ENCODE measurements at regions not wholly inside any gene's neighbourhood (a gene's known extent, or its start where the extent isn't known, plus 50 kb on each side); places are given as distances from the start of the nearest gene placed in this dataset.

GRCh38 chr14:62053188-62053587 lies 291.0 kb downstream of the SNAPC1 start:
- Histone ChIP-seq H3K9me2 (replicated peaks; ENCODE audit: insufficient read depth, low read length) (no peaks in the 10 kb centered on the region), H3K9me3 (ENCODE audit: insufficient read depth, low read length) (no peaks in the 10 kb centered on the region), H3K4me2 (ENCODE audit: low read depth, low read length, poor library complexity, severe bottlenecking) (no peak overlapping the region), H3K79me2 (ENCODE audit: insufficient read depth, low read length) (no peaks in the 10 kb centered on the region), H3F3A (ENCODE audit: insufficient read depth) (no peaks in the 10 kb centered on the region), H3K27ac (ENCODE audit: low read depth, low read length) (no peak overlapping the region), H3K36me3 (ENCODE audit: low read length) (no peaks in the 10 kb centered on the region), H2AFZ (ENCODE audit: low read depth, low read length, severe bottlenecking) (no peak overlapping the region), H3K9ac (ENCODE audit: low read length) (no peak overlapping the region), H3K4me3 (ENCODE audit: insufficient read depth, low read length, poor library complexity, severe bottlenecking) (no peak overlapping the region), H4K20me1 (ENCODE audit: low read depth, low read length) (no peaks in the 10 kb centered on the region), H3K27me3 (ENCODE audit: low read length) (no peaks in the 10 kb centered on the region)
- no peak for TF ChIP-seq EZH2phosphoT487 (conservative IDR thresholded peaks at IDR 0.05; ENCODE audit: low read length)
- no peak for TF ChIP-seq CTCF (IDR thresholded peaks at IDR 0.05; ENCODE audit: insufficient read depth, low read length, poor library complexity, severe bottlenecking)

- Histone ChIP-seq H3K79me2 (ENCODE audit: insufficient read depth, low read length) (no peaks in the 10 kb centered on the region), H3K27me3 (ENCODE audit: low read length) (no peaks in the 10 kb centered on the region)
These were observed 294.6 kb downstream of the SNAPC1 start for GRCh38 chr14:62056789-62057188.

GRCh38 chr14:62062645-62063044 lies 300.4 kb downstream of the SNAPC1 start:
- Histone ChIP-seq H4K20me1 (ENCODE audit: low read depth, low read length) (no peaks in the 10 kb centered on the region), H3K4me2 (ENCODE audit: low read depth, low read length, poor library complexity, severe bottlenecking) (peak overlapping the region; percentile 16), H3K4me3 (ENCODE audit: insufficient read depth, low read length, poor library complexity, severe bottlenecking) (no peak overlapping the region), H3K9me2 (replicated peaks; ENCODE audit: insufficient read depth, low read length) (no peaks in the 10 kb centered on the region), H3K27ac (ENCODE audit: low read depth, low read length) (no peak overlapping the region), H3F3A (ENCODE audit: insufficient read depth) (no peaks in the 10 kb centered on the region), H3K9me3 (ENCODE audit: insufficient read depth, low read length) (no peaks in the 10 kb centered on the region), H3K9ac (ENCODE audit: low read length) (no peak overlapping the region), H3K79me2 (ENCODE audit: insufficient read depth, low read length) (no peaks in the 10 kb centered on the region), H3K27me3 (ENCODE audit: low read length) (no peaks in the 10 kb centered on the region), H3K36me3 (ENCODE audit: low read length) (no peaks in the 10 kb centered on the region), H2AFZ (ENCODE audit: low read depth, low read length, severe bottlenecking) (peak overlapping the region; percentile 28)
- TF ChIP-seq EZH2phosphoT487 (conservative IDR thresholded peaks at IDR 0.05; ENCODE audit: low read length) = no peak
- TF ChIP-seq CTCF (IDR thresholded peaks at IDR 0.05; ENCODE audit: insufficient read depth, low read length, poor library complexity, severe bottlenecking) = no peak

More at GRCh38 chr14:62056789-62057188, 294.6 kb downstream of the SNAPC1 start:
- no peak overlapping the region for H2AFZ ChIP-seq (ENCODE audit: low read depth, low read length, severe bottlenecking)
- no peaks in the 10 kb centered on the region for H3K36me3 ChIP-seq (ENCODE audit: low read length)
- no peak overlapping the region for H3K9ac ChIP-seq (ENCODE audit: low read length)
- H3K4me2 ChIP-seq (ENCODE audit: low read depth, low read length, poor library complexity, severe bottlenecking) = no peak overlapping the region
- H3K9me2 ChIP-seq (replicated peaks; ENCODE audit: insufficient read depth, low read length) = no peaks in the 10 kb centered on the region
- H4K20me1 ChIP-seq (ENCODE audit: low read depth, low read length) = no peaks in the 10 kb centered on the region
- no peak overlapping the region for H3K27ac ChIP-seq (ENCODE audit: low read depth, low read length)
- no peak for TF ChIP-seq CTCF (IDR thresholded peaks at IDR 0.05; ENCODE audit: insufficient read depth, low read length, poor library complexity, severe bottlenecking)
- no peak for TF ChIP-seq EZH2phosphoT487 (conservative IDR thresholded peaks at IDR 0.05; ENCODE audit: low read length)
- H3K9me3 ChIP-seq (ENCODE audit: insufficient read depth, low read length) = no peaks in the 10 kb centered on the region
- no peak overlapping the region for H3K4me3 ChIP-seq (ENCODE audit: insufficient read depth, low read length, poor library complexity, severe bottlenecking)
- no peaks in the 10 kb centered on the region for H3F3A ChIP-seq (ENCODE audit: insufficient read depth)

Data from SU-DHL-6 (cell line).